ENCODE measurements at regions not wholly inside any gene's neighbourhood (a gene's known extent, or its start where the extent isn't known, plus 50 kb on each side); places are given as distances from the start of the nearest gene placed in this dataset.

DNA sequence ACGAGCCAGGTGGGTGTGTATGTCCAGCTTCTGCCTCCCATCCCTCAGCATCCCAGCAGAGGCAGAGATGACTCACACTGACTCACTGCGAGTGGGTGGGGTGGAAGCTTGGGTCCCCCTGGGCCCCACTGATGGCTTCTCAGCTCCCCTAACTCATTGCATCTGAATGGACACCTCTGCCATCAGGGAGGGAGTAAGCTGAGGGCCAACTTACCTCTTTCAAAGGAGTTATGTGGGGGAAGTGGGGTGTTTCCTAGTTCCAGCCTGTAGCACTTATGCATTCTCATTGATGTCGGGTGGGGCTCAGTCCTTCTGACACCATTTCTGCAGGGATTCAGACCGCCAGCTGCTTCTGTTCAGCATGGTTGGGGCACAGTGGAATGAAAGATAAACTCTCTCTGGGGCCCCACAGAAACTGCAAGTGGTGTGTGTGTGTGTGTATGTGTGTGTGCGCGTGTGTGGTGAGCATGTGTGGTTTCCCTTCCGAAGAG, 1425.8 kb downstream of the TBC1D22A start:
- DNase-seq (ENCODE audit: low spot score): no peak
- TF ChIP-seq, protein P1, sequence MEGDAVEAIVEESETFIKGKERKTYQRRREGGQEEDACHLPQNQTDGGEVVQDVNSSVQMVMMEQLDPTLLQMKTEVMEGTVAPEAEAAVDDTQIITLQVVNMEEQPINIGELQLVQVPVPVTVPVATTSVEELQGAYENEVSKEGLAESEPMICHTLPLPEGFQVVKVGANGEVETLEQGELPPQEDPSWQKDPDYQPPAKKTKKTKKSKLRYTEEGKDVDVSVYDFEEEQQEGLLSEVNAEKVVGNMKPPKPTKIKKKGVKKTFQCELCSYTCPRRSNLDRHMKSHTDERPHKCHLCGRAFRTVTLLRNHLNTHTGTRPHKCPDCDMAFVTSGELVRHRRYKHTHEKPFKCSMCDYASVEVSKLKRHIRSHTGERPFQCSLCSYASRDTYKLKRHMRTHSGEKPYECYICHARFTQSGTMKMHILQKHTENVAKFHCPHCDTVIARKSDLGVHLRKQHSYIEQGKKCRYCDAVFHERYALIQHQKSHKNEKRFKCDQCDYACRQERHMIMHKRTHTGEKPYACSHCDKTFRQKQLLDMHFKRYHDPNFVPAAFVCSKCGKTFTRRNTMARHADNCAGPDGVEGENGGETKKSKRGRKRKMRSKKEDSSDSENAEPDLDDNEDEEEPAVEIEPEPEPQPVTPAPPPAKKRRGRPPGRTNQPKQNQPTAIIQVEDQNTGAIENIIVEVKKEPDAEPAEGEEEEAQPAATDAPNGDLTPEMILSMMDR (IDR thresholded peaks at IDR 0.05; ENCODE audit: extremely low read depth, missing control alignments): no peak

DNA sequence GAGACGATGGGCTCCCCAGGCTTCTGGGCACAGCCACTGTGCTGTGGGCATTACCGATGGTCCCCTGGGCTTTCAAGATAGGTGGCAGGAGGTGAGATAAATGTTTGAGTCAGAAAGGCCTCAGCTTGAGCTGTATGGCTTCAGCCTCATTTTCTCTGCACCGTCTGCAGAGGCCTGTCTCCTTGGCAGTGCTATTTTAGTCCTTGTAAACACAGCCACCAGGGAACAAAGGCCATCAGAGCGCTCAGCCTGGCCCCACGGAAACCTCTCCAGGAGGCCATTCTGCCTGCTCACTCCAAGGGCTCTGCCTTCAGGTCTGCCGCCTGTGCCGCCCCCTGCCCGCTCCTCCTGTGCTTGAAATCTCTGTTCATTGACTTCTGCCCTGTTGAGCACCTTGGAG, 1424.9 kb downstream of the TBC1D22A start:
- TF ChIP-seq, protein P1 (IDR thresholded peaks at IDR 0.05; ENCODE audit: extremely low read depth, missing control alignments): no peak
- DNase-seq (ENCODE audit: low spot score): no peak

DNA sequence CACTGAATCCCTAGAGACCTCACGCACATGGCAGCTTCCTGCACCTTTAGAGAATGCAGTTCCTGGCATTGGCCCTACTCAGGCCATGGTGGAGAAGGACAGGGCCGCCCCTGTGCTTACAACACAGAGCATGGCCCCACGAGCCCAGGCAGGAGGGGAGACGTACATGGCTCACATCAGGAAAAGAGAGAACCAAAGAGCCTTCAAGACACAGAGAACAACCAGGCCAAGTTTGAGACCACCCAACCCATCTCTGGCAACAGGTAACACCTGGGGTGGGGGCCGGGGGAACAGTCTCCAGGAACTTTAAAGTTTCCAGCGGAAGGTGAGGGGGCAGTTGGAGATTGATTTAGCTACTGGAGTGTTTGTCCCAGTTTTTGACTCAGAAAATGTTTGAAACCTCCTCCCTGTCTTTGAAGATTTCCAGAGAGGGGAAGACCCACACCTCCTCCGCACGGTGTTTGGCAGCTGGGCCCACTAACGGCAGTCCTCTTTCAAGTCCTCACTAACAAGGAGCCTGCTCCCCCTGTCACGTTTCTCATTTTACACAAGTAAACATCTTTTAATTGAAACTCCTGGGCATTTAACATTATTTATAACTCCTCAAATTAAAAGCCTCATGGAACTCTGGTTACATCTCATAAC, 1423.8 kb downstream of the TBC1D22A start:
- no peak for DNase-seq (ENCODE audit: low spot score)
- TF ChIP-seq, protein P1 (IDR thresholded peaks at IDR 0.05; ENCODE audit: extremely low read depth, missing control alignments): no peak

DNA sequence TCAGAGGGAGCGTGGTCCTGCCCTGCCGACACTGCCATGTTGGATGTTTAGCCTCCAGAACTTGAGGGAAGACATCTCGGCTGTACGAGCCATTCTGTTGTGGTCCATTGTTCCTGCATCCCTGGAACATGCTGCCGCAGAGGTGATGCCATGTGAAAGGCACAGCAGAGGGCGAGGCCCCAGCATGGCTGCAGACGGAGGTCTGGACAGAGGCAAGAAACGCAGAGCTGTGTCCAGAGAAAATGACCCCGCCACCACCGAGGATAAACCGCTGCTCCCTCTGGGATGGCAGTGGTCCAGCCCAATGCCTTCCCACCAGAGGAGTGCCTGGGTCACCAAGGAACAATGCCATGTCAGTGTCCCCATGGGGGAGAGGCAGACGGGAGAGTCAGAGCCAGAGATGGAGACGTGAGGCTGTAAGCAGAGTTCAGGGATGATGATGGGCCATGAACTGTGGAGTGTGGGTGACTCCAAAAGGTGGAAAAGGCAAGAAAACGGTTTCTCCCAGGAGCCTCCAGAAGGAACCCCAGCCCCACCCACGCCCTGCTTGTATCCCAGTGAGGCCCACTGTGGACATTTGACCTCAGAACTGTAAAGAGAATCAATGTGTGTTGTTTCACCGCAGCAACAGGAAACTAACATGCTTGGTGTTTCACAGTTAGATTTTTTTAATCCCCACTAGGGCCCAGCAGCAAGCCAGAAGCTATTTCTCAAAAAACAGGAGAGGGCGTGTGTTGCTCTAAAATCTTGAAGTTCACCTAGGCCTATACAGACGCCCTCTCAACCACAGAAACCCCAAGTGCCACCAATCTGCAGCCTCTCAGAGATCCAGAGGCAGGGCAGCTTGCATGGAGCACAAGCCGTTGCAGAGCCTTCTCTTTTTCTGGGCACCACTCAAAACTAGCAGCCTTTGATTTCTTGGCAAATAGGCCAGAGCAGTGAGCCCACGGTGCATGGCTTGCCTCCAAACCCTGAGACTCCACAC, 1422.9 kb downstream of the TBC1D22A start:
- no peak for DNase-seq (ENCODE audit: low spot score)
- TF ChIP-seq, protein P1 (IDR thresholded peaks at IDR 0.05; ENCODE audit: extremely low read depth, missing control alignments): no peak

DNA sequence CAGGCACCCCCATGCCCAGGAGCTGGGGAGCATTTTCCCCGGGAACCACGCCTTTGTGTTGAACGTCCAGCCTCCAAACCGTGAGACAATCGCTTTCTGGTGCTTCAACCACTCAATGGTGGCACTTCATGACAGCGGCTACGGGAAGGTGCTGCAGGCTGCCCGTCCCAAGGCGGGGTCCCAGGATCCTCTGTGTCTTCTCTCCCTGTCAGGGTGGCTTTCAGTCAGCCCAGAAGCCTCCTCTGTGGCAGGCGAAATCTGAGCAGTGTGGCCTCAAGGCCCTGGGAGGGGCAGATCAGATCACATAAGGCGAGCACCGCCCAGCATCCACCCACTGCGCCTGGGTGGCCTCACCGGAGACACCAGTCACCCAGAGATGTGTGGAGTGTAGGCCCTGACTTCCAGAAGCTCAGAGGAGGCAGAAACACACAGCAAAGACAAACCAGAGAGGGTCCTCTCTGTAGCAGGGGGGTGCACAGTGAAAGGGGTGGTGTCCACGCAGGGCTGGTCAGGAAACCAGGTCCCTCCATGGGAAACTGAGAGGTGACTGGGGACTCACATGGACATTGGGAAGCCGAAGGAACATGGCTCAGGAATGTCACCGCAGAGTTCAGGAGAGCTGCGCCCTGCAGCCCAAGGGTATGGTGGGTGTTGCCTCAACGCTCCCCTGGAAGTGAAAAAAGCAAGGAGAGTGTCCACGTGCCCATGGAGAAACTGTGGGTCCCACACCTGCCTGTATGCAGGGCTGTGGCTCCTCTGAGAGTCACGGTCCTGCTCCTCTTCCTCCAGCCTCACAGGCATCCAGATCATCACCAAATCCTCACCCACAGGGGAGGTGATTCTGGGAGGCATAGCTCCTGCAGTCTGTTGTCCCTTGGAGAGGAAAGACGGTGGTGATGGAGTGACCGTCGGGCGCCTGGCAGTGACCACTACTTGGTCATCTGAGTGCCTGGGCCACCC, 1420.7 kb downstream of the TBC1D22A start:
- TF ChIP-seq, protein P1 (IDR thresholded peaks at IDR 0.05; ENCODE audit: extremely low read depth, missing control alignments): no peak
- no peak for DNase-seq (ENCODE audit: low spot score)

DNA sequence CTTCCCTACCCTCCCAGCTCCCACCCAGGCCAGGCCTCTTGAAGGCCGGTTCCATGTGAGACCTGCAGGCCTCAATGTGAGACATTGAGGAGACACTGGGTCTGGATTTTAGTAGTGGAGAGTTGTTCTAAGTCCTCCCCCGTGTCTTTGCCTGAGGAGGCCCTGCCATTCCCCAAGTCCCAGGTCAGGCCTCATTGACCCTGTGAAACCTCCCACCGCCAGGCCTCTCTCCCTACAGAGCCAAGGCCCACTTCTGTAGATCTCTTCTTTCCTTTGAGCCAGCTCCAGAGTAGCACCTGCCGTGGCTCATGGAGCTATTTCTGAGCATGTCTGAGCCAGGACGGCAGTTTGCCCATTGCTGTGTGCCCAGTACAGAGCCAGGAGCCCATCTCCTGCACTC, 1419.6 kb downstream of the TBC1D22A start:
- TF ChIP-seq, protein P1 (IDR thresholded peaks at IDR 0.05; ENCODE audit: extremely low read depth, missing control alignments): no peak
- no peak for DNase-seq (ENCODE audit: low spot score)

Data from GM20000 (cell line).